ENCODE measurements at regions not wholly inside any gene's neighbourhood (a gene's known extent, or its start where the extent isn't known, plus 50 kb on each side); places are given as distances from the start of the nearest gene placed in this dataset.

DNA sequence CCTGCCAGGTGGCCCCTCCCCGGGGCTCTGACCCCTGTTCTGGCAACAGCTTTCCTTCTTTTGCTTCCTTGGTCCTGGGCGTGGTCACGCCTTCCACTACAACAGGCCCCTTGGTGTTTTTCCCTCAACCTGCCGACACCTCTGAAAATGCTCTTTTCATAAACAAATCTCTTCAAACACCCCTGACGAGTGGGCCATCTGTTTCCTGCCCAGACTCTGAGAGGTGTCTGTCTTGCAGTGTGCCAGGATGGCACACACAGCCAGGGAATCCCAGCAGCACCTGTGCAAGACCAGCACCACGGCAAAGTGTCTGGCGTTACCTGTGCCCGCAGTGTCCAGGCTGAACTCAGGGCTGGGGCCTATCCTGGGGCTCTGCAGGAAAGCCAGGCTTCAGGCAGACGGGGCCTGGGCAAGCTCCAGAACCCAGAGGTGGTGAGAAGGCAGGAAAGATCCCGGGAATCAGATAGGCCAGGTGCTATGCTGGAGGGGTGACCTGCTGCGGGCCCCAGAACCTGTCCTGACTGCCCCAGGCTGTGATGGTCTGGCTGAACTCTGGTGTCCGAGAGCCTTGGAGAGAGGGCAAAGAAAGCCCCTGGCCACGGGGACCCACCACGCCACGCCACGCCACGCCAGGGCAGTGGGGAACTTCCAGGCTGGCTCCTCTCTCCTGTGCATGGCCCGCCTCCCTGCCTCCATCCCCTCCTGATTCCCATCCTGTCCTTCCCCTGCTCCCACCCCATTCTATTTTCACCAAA is 88.9 kb downstream of the SIK1 start:
- TF ChIP-seq POLR2AphosphoS5 (IDR thresholded peaks at IDR 0.05; ENCODE audit: low read depth, low read length): no peak
- TF ChIP-seq, protein P1, sequence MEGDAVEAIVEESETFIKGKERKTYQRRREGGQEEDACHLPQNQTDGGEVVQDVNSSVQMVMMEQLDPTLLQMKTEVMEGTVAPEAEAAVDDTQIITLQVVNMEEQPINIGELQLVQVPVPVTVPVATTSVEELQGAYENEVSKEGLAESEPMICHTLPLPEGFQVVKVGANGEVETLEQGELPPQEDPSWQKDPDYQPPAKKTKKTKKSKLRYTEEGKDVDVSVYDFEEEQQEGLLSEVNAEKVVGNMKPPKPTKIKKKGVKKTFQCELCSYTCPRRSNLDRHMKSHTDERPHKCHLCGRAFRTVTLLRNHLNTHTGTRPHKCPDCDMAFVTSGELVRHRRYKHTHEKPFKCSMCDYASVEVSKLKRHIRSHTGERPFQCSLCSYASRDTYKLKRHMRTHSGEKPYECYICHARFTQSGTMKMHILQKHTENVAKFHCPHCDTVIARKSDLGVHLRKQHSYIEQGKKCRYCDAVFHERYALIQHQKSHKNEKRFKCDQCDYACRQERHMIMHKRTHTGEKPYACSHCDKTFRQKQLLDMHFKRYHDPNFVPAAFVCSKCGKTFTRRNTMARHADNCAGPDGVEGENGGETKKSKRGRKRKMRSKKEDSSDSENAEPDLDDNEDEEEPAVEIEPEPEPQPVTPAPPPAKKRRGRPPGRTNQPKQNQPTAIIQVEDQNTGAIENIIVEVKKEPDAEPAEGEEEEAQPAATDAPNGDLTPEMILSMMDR (IDR thresholded peaks at IDR 0.05; ENCODE audit: control extremely low read depth in 1 of 3, insufficient read depth in 1 of 3, low read depth in 1 of 3, low read length in 3 of 3): no peak
- TF ChIP-seq POLR2A (IDR thresholded peaks at IDR 0.05; ENCODE audit: control extremely low read depth in 1 of 2, low read depth in 2 of 2, low read length in 2 of 2): no peak
- no peak for TF ChIP-seq RXRA (IDR thresholded peaks at IDR 0.05; ENCODE audit: insufficient read depth, low read depth, low read length)
- no peak for TF ChIP-seq SIX5 (IDR thresholded peaks at IDR 0.05; ENCODE audit: low read depth, low read length)

All from H1 (cell line).